ENCODE measurements at regions not wholly inside any gene's neighbourhood (a gene's known extent, or its start where the extent isn't known, plus 50 kb on each side); places are given as distances from the start of the nearest gene placed in this dataset.

DNA sequence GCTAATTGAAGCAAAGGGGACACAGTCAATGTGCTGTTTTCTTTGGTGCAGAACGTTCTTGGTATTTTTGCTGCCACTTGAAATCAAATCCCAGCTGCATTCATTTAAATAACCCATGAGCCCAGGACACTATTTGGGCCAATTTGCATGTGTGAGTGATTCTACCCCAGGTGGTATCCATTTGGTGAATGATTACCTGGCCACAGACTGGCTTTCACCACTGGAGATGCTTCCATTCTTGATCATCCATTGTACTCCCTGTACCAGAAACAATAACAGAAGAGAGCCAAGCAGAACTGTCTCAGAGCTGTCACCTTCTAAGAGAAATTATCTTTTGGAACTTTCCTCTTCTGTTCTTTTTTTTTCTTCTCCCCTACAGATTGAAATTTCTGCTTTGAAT lies 139.7 kb upstream of the RARB start:
- TF ChIP-seq CTCF (conservative IDR thresholded peaks at IDR 0.05), result no peak
- TF ChIP-seq EZH2 (IDR thresholded peaks at IDR 0.05; ENCODE audit: low read depth), result no peak

All from PC-9 (cell line).